Kidney tubule cell (primary cell): ENCODE measurements at regions not wholly inside any gene's neighbourhood (a gene's known extent, or its start where the extent isn't known, plus 50 kb on each side); places are given as distances from the start of the nearest gene placed in this dataset.
"Not testable (repeated sequence)": the region's sequence is repeated elsewhere in the genome, so short reads cannot be mapped to it uniquely, and the experiment has no call there.

Experiments
- DNase-seq: peaks from one replicate; pipeline ENCODE4 v3.0.0-alpha.2; 2018; ENCODE audit warnings: low spot score

DNA sequence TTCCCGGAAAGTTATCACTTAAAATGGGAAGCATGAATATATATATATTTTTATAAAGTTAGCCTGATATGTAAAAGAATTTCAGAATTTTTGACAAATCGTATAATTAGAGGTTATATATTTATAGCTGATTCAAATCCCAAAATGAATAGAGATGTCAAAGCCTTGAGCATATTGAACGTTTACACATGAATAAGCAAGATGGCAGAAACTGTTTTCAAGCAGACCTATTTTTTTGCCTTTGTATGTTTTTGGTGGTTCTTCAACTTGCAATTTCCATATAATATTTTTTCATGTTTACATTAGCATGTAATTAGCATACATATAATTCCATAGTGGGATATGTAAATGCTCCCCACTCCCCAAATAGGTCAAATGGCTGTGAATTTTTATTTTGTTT is 189.9 kb downstream of the PRL start:
- no peak for DNase-seq

- DNase-seq = peak; percentile 58
These were observed 188.6 kb downstream of the PRL start for GRCh38 chr6:22108199-22108598.

DNA sequence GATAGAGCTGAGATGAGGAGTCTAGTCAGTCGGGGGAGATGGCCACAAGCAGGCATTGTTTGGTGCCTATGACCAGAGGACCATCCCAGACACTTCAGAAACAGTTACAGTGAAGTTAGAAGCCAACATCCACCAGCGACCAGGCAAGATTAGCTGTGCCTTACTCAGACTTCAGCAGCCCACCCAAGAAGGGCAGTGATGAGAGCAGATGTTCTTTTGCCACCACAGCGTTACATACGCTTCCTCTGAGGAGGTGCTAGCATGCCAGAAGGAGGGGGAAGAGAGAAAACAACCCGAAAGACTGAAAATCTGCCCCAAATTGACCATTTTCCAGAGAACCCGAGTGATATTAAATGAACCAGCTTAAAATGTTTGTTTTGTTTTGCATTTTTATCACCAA is 186.8 kb downstream of the PRL start:
- DNase-seq = no peak

GRCh38 chr6:22112461-22112860 is 184.4 kb downstream of the PRL start:
- DNase-seq = no peak

- DNase-seq = peak; percentile 96
These were observed 183.6 kb downstream of the PRL start for GRCh38 chr6:22113026-22113766.

DNA sequence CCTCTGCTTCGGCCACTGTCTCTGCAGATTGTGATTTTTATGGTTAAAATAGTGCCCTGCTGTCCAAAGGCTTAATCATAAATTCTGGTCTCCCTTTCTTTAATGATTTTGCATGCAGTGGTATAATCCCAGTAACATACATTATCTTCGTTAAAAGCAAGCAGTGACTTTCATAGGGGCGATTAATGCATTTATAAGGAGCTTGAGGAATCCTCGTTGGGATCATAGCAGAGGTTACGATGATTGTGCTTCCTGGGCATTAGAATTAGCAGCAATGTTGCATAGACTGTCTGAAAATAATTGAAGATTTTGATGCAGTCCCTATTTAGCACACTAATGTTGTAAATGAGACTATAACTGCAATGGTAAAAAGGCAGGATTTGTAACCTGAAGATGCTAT is 181.3 kb downstream of the PRL start:
- DNase-seq = no peak

GRCh38 chr6:22117631-22118030 is 179.2 kb downstream of the PRL start:
- DNase-seq = no peak

DNA sequence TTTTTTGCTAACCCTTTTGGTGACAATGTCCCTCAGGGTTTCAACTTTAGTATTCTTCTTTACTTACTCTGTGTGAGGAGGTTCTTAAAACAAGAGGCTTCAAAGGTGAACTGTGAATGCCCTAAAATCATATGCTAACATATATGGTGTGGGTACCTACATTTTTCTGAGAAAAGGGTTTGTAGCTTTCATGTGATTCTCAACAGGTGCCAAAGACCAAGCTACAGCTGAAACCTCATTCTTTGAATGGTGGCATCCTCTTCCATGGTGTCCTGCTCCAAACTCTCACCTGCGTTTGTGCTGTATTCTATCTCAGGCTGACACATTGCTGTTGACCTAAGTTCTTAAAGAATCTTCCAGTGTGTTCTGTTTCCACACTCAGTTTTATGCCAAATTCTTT is 177.3 kb downstream of the PRL start:
- DNase-seq = no peak

GRCh38 chr6:22124756-22125155 is 172.1 kb downstream of the PRL start:
- DNase-seq = no peak

- DNase-seq = no peak
These were observed 169.9 kb downstream of the PRL start for GRCh38 chr6:22126910-22127309.

DNA sequence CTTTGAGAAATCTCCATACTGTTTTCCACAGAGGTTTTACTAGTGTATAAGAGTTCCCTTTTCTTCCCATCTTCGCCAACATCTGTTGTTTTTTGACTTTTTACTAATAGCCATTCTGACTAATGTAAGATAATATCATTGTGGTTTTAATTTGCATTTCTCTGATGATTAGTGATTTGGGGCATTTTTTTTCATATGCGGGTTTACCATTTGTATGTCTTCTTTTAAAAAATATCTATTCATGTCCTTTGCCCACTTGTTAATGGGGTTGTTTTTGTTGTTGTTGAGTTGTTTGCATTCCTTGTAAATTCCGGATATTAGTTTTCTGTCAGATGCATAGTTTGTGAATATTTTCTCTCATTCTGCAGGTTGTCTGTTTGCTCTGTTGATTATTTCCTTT is 167.1 kb downstream of the PRL start:
- no peak for DNase-seq

GRCh38 chr6:22132656-22133055 is 164.2 kb downstream of the PRL start:
- DNase-seq = no peak

- DNase-seq = no peak
These were observed 163.5 kb downstream of the PRL start for GRCh38 chr6:22133357-22133756.

DNA sequence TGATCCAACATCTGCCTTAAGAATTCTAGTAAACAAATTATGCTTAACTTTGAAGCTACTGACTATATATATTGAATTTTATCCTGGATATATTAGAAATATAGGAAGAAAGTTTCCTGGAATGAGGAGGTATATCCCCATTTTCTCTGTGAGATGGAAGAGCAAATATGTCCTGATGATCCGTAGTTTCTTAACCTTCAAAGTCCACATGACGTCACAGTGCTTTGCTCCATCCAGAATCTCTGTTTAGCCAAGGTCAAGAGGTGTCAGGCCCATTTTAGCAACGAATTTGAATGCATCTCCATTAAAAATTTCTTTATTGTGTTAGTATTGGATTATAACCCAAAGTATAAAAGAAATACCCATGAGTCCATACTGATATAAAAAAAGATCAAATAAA is 162.5 kb downstream of the PRL start:
- DNase-seq = no peak

GRCh38 chr6:22135395-22135794 is 161.4 kb downstream of the PRL start:
- no peak for DNase-seq

DNA sequence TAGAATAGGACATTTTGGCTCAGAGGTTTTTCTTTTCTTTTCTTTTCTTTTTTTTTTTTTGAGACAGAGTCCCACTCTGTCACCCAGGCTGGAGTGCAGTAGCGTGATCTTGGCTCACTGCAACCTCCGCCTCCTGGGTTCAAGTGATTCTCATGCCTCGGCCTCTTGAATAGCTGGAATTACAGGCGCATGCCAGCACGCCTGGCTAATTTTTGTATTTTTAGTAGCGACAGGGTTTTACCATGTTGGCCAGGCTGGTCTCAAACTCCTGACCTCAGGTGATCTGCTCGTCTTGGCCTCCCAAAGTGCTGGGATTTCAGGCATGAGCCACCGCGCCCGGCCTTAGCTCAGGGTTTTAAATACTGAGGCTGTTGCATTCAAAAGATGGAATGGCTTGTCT is 156.1 kb downstream of the PRL start:
- DNase-seq = not testable (repeated sequence)

DNA sequence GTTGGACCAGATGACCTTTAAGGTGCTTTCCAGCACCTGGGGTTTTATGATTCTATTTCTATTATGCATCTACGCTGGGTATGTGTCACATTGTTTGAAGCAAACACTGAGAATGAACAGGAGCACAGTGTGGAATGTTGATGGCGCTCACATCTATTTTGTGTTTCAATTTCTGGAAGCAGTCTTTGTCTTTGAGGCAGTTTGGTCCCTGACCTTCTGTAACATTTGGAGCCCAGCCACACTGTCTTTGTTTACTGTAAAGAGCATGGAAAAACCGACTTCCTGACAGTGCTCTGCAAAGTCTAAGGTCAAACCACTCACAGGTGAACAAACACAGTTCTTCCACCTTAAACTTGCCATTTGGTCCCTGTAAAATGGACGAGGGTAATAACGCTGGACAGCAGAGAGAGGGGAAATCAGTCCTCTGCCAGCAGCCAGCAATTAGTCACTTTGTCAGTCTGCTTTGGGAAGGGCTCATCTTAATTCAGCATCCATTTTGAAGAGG is 155.5 kb downstream of the PRL start:
- DNase-seq = peak; percentile 28

DNA sequence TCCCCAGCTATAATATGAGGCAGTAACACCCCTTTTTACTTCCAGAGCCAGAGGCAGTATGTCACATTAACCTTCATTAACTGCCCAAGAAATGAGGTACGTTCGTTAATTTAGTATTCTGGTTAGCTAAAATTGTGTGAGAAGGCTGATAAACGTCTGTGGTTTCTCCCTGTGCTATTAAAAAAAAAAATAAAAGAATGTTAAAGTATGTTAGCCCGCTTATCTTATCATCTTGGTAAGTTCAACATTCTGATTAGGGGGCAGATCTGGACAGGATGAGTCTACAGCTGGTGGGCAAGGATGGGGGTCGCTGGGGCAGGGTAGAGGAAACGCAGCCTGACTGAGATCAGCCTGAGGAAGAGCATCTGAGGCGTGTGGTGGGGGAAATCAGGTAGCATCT is 154.0 kb downstream of the PRL start:
- no peak for DNase-seq

DNA sequence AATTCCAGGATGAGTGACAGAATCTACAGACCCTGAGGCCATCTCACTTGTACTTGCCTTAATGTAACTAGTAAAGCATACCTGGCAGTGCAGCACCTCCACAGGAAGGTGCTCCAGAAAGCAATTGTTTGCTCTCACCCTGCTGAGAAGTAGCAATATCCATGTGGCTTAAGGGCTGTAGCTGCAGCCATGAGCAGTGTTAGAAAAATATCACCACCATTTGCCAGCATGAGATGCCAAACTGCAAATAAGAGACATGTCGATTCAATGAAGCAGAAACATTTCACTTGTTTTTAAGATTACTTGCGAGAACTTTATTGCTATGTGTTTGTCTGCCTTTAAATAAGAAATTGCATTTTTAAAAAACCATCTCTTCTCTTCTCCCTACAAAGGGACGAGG is 151.5 kb downstream of the PRL start:
- no peak for DNase-seq

DNA sequence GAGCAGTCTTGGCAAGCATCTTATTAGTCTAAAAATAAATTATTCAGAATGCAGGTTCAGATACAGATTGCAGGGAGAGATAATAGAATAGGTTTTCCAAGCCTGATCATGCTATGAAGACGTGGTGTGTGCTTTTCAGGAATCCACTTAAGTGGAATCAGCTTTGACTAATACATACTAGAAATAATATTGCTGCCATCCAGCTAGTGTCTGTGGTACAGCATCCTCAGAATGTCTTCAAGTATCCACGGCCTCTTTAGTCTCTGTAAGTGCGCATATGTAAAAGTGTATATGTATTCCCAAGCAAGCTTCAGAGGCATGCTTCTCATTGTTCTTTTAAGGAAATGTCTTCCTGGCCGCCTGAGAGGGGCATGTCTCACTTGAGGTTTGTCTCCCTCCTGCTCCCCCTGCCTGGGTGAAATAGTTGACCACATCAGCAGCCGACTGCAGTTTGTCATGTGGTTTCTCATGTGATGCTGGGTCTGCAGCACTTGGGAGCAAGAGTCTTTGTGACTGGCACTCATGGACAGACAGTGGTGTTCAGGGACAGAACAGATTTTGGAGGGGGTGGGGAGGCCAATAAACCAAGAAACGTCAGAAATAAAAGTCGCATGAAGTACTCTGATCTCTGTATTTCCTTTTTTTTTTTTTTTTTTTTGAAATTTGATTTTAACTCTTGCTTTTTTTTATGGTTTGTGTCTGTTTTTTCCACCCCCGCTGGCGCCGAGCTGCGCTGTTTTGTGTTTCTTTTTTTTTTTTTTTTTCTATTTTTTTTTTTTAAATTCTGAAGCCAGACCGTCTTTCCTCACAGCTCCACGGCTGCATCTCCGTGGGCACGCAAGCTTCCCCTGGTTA is 150.8 kb downstream of the PRL start:
- DNase-seq = peak; percentile 80

- peak; percentile 14 for DNase-seq
These were observed 150.2 kb downstream of the PRL start for GRCh38 chr6:22146678-22146930.

DNA sequence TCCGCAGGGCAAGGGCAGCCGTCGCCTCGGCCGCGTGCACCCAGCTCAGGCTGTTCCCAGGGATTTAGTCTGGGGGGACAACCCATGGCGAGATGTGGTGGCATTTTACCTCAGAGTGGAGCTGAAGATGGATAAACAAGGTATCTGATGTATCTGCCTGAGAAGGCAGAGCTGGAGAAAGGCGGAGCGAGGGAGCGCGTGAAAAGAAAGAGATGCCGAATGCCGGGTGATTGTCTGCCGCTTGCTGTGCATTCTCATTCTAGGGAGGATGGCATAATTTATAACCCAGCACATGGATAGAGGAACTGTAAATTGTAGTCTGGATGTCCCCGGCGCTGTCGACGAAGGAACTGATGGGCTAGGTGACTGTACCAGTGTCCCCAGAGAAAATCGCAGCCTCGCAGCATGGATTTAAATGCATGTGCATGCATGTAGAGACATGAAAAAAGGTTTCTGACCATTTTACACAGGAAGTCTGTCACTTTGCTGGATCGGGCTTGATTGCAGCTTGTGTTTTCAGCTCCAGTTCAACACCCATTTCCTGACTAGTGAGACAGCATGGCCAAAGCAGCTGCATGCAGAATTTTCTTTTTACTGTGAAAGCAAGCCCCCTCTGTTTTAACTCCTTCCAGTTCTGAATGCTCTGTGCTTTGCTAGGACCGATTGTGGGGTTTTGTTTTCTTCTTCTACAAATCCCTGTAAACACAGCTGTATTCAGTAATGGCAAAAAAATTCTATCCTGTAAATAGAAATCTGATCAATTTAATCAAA is 149.7 kb downstream of the PRL start:
- peak; percentile 26 for DNase-seq
